Breast epithelium (tissue), 4 donors: ENCODE measurements at regions not wholly inside any gene's neighbourhood (a gene's known extent, or its start where the extent isn't known, plus 50 kb on each side); places are given as distances from the start of the nearest gene placed in this dataset.

ENCODE experiments used
- DNase-seq, 2 donors: peaks; one replicate each; pipeline ENCODE4 v3.0.0-alpha.2; 2019; ENCODE audit warnings: low spot score in 2 of 2
- H3K27ac ChIP-seq, 2 donors: fragments of 200-600 bp; sonication (generic) in 1 of 2; one replicate each; pipeline ENCODE4 v1.5.1; 2016 to 2019; ENCODE audit warnings: mild to moderate bottlenecking in 1 of 2
- H3K27me3 ChIP-seq, 2 donors: fragments of 200-600 bp; sonication (generic) in 1 of 2; one replicate each; pipeline versions ENCODE4 v1.5.1 to v1.6.0; 2017 to 2019; ENCODE audit warnings: control low read depth in 1 of 2, mild to moderate bottlenecking in 1 of 2
- H3K36me3 ChIP-seq: fragments of 200-600 bp; one replicate; pipeline ENCODE4 v1.5.1; 2019
- H3K4me1 ChIP-seq, 2 donors: fragments of 200-600 bp; sonication (generic); one replicate each; pipeline ENCODE4 v1.5.1; 2016 to 2019; ENCODE audit warnings: control low read depth in 1 of 2
- H3K4me3 ChIP-seq, 3 donors: fragments of 200-600 bp; sonication (generic); 1 replicate in 2 of 3; 2 replicates in 1 of 3; pipeline ENCODE4 v1.5.1; 2016 to 2019; ENCODE audit warnings: mild to moderate bottlenecking in 3 of 3, moderate library complexity in 2 of 3
- H3K9me3 ChIP-seq, 2 donors: fragments of 200-600 bp; sonication (generic) in 1 of 2; one replicate each; pipeline ENCODE4 v1.5.1; 2016 to 2019; ENCODE audit warnings: control low read depth in 1 of 2
- CTCF ChIP-seq, 3 donors: fragments of 450-650 bp; IDR thresholded peaks; one replicate each; pipeline ENCODE4 v1.5.1; 2016 to 2017; ENCODE audit warnings: antibody characterized with exemption in 3 of 3, mild to moderate bottlenecking in 3 of 3, moderate library complexity in 3 of 3
- POLR2A ChIP-seq: fragments of 450-650 bp; IDR thresholded peaks from one replicate; pipeline ENCODE4 v1.6.1; 2016; ENCODE audit warnings: antibody characterized with exemption, mild to moderate bottlenecking, moderate library complexity
- POLR2AphosphoS5 ChIP-seq, 3 donors: sonication (generic); formaldehyde crosslinking; IDR thresholded peaks; one replicate each; pipeline ENCODE4 v1.6.1; 2017; ENCODE audit warnings: antibody characterized with exemption in 3 of 3
- intact Hi-C: fragments of 100-400 bp; cut with DNase I; formaldehyde crosslinking; loops from one replicate; pipeline ENCODE4 v1.15.1; 2023; ENCODE audit warnings: low total_unique reads

GRCh38 chr1:232176222-232176621 is 453.7 kb downstream of the SIPA1L2 start:
- Histone ChIP-seq H3K9me3 (no peaks in the 10 kb centered on the region), H3K36me3 (no peaks in the 10 kb centered on the region), H3K27ac (no peak overlapping the region), H3K27me3 (no peaks in the 10 kb centered on the region), H3K4me1 (peaks cover 0 to 5% of the 10 kb centered on the region in 2 donors), H3K4me3 (no peak overlapping the region)
- DNase-seq, result no peak
- intact Hi-C loops, result no loop called here
- TF ChIP-seq POLR2AphosphoS5 (IDR thresholded peaks at IDR 0.05) (no peak), CTCF (IDR thresholded peaks at IDR 0.05) (no peak), POLR2A (no peak)

- no peak overlapping the region for H3K27ac ChIP-seq
- no peaks in the 10 kb centered on the region for H3K4me1 ChIP-seq
- H3K36me3 ChIP-seq, result no peaks in the 10 kb centered on the region
- TF ChIP-seq POLR2AphosphoS5 (IDR thresholded peaks at IDR 0.05) (no peak), CTCF (IDR thresholded peaks at IDR 0.05) (no peak), POLR2A (no peak)
- H3K4me3 ChIP-seq, result no peak overlapping the region
- H3K27me3 ChIP-seq, result no peaks in the 10 kb centered on the region
- H3K9me3 ChIP-seq, result no peaks in the 10 kb centered on the region
- no peak for DNase-seq
- intact Hi-C loops, result no loop called here
Observed at GRCh38 chr1:232174306-232174705, 455.6 kb downstream of the SIPA1L2 start.

GRCh38 chr1:232172563-232172962 is 457.4 kb downstream of the SIPA1L2 start:
- Histone ChIP-seq H3K9me3 (no peaks in the 10 kb centered on the region), H3K27me3 (no peaks in the 10 kb centered on the region), H3K27ac (no peak overlapping the region), H3K4me1 (no peaks in the 10 kb centered on the region), H3K36me3 (no peaks in the 10 kb centered on the region), H3K4me3 (no peak overlapping the region)
- DNase-seq, result no peak
- intact Hi-C loops, result no loop called here
- TF ChIP-seq POLR2AphosphoS5 (IDR thresholded peaks at IDR 0.05) (no peak), POLR2A (no peak), CTCF (IDR thresholded peaks at IDR 0.05) (no peak)

- no peaks in the 10 kb centered on the region for H3K9me3 ChIP-seq
- no peak overlapping the region for H3K27ac ChIP-seq
- intact Hi-C loops, result no loop called here
- no peak for DNase-seq
- H3K4me3 ChIP-seq, result no peak overlapping the region
- TF ChIP-seq CTCF (IDR thresholded peaks at IDR 0.05) (no peak), POLR2AphosphoS5 (IDR thresholded peaks at IDR 0.05) (no peak), POLR2A (no peak)
- H3K4me1 ChIP-seq, result no peaks in the 10 kb centered on the region
- no peaks in the 10 kb centered on the region for H3K36me3 ChIP-seq
- no peaks in the 10 kb centered on the region for H3K27me3 ChIP-seq
Observed at GRCh38 chr1:232170909-232171308, 459.0 kb downstream of the SIPA1L2 start.

- H3K27me3 ChIP-seq, result no peaks in the 10 kb centered on the region
- H3K36me3 ChIP-seq, result no peaks in the 10 kb centered on the region
- DNase-seq, result no peak
- no peaks in the 10 kb centered on the region for H3K4me1 ChIP-seq
- intact Hi-C loops, result no loop called here
- no peak for TF ChIP-seq POLR2A
- TF ChIP-seq CTCF (IDR thresholded peaks at IDR 0.05), result no peak
- no peak for TF ChIP-seq POLR2AphosphoS5 (IDR thresholded peaks at IDR 0.05)
- H3K9me3 ChIP-seq, result no peaks in the 10 kb centered on the region
- H3K4me3 ChIP-seq, result no peak overlapping the region
- H3K27ac ChIP-seq, result no peak overlapping the region
Observed at GRCh38 chr1:232169436-232169835, 460.5 kb downstream of the SIPA1L2 start.
